C4-2B (cell line): ENCODE measurements at regions not wholly inside any gene's neighbourhood (a gene's known extent, or its start where the extent isn't known, plus 50 kb on each side); places are given as distances from the start of the nearest gene placed in this dataset.

ENCODE experiments used
- ZFX ChIP-seq: fragments of 450-650 bp; IDR thresholded peaks from 2 replicates; pipeline ENCODE4 v1.6.1; 2017
- TF ChIP-seq, protein P1 (sequence below): fragments of 450-650 bp; conservative IDR thresholded peaks from 2 replicates; pipeline ENCODE4 v1.5.1; 2017; ENCODE audit warnings: mild to moderate bottlenecking

DNA sequence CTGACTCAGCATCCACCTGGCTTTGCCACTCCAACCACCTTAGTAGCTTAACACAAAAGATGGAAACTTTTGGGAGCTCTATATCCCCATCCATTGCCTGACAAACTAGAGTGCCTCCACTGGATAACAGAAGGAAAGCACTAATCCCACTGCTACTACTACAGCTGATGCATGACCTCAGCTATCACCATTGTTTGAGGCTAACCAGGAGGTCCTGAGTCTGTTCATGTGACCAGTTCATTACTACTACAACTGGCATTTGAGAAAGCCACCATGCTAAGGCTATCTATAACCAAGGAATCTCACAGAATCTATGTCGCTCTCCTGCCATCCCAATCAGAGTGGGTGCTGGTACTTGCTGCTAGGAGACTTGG, 604.3 kb upstream of the CA10 start:
- TF ChIP-seq, protein P1, sequence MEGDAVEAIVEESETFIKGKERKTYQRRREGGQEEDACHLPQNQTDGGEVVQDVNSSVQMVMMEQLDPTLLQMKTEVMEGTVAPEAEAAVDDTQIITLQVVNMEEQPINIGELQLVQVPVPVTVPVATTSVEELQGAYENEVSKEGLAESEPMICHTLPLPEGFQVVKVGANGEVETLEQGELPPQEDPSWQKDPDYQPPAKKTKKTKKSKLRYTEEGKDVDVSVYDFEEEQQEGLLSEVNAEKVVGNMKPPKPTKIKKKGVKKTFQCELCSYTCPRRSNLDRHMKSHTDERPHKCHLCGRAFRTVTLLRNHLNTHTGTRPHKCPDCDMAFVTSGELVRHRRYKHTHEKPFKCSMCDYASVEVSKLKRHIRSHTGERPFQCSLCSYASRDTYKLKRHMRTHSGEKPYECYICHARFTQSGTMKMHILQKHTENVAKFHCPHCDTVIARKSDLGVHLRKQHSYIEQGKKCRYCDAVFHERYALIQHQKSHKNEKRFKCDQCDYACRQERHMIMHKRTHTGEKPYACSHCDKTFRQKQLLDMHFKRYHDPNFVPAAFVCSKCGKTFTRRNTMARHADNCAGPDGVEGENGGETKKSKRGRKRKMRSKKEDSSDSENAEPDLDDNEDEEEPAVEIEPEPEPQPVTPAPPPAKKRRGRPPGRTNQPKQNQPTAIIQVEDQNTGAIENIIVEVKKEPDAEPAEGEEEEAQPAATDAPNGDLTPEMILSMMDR = no peak
- TF ChIP-seq ZFX = no peak
